ENCODE measurements at regions not wholly inside any gene's neighbourhood (a gene's known extent, or its start where the extent isn't known, plus 50 kb on each side); places are given as distances from the start of the nearest gene placed in this dataset.
"Not testable (repeated sequence)": the region's sequence is repeated elsewhere in the genome, so short reads cannot be mapped to it uniquely, and the experiment has no call there.

DNA sequence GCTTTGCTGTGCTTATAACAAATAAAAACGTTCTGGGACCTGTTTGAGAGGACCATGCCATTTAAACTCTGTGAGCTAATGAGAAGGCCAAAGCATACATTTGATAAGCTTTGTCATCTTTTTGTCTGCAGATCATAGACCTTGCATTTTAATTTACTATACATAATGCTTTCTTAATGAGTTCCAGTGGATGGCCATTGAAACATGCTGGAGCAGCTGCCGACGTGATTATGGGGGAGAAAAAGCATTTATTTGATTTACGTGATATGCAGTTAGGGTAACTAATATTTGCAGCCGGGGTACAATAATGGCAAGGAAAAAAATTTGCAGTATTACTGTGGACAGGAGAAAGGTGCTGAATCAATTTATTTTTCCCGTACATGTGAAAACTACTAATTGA lies 240.2 kb downstream of the FAT3 start:
- DNase-seq, result no peak
- Histone ChIP-seq H3K9me3 (no peaks in the 10 kb centered on the region), H3K4me1 (no peaks in the 10 kb centered on the region), H3K36me3 (no peaks in the 10 kb centered on the region), H3K27ac (no peak overlapping the region), H3K27me3 (no peaks in the 10 kb centered on the region), H3K4me3 (no peak overlapping the region)
- intact Hi-C loops (cut with DNase I), result no loop called here
- TF ChIP-seq, protein P1, sequence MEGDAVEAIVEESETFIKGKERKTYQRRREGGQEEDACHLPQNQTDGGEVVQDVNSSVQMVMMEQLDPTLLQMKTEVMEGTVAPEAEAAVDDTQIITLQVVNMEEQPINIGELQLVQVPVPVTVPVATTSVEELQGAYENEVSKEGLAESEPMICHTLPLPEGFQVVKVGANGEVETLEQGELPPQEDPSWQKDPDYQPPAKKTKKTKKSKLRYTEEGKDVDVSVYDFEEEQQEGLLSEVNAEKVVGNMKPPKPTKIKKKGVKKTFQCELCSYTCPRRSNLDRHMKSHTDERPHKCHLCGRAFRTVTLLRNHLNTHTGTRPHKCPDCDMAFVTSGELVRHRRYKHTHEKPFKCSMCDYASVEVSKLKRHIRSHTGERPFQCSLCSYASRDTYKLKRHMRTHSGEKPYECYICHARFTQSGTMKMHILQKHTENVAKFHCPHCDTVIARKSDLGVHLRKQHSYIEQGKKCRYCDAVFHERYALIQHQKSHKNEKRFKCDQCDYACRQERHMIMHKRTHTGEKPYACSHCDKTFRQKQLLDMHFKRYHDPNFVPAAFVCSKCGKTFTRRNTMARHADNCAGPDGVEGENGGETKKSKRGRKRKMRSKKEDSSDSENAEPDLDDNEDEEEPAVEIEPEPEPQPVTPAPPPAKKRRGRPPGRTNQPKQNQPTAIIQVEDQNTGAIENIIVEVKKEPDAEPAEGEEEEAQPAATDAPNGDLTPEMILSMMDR (IDR thresholded peaks at IDR 0.05), result no peak
- WGBS, 2 donors, result 64 to 70% methylated on average over 6 of the region's 6 CpGs

DNA sequence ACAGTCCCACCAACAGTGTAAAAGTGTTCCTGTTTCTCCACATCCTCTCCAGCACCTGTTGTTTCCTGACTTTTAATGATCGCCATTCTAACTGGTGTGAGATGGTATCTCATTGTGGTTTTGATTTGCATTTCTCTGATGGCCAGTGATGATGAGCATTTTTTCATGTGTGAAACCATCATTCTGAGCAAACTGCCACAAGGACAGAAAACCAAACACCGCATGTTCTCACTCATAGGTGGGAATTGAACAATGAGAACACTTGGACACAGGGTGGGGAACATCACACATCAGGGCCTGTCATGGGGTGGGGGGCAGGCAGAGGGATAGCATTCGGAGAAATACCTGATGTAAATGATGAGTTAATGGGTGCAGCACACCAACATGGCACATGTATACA lies 240.8 kb downstream of the FAT3 start:
- DNase-seq; H3K4me1 ChIP-seq; H3K36me3 ChIP-seq; H3K4me3 ChIP-seq; intact Hi-C loops (cut with DNase I); H3K9me3 ChIP-seq; H3K27me3 ChIP-seq; H3K27ac ChIP-seq: not testable (repeated sequence)
- WGBS, 2 donors, result 72 to 79% methylated on average over 2 to 3 of the region's 3 CpGs

DNA sequence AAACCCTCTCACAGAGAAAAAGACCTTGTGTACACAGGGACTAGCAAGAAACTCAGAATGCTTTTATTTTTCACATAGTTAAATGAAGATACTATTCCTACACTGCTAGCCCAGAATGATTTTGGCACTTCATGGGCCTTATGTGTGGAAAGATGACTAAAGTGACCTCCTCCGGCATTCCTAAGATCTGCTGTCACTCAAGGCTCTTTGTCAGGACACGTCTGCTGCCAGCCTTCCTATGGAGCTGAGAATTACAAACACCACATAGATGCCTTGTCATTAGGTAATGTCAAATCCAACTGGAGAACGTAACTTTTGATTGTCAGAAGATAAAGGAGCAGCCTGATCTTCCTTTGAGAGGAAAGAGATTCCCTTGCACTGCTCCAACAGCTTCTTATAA lies 249.1 kb downstream of the FAT3 start:
- H3K36me3 ChIP-seq, result no peaks in the 10 kb centered on the region
- WGBS, 2 donors, result 35 to 40% methylated on average over 3 of the region's 3 CpGs
- H3K9me3 ChIP-seq, result no peaks in the 10 kb centered on the region
- no peak overlapping the region for H3K4me3 ChIP-seq
- no peaks in the 10 kb centered on the region for H3K27me3 ChIP-seq
- H3K27ac ChIP-seq, result no peak overlapping the region
- intact Hi-C loops (cut with DNase I), result no loop called here
- TF ChIP-seq, protein P1 (IDR thresholded peaks at IDR 0.05), result no peak
- no peak for TF ChIP-seq POLR2A (IDR thresholded peaks at IDR 0.05)
- H3K4me1 ChIP-seq, result no peaks in the 10 kb centered on the region
- no peak for DNase-seq

DNA sequence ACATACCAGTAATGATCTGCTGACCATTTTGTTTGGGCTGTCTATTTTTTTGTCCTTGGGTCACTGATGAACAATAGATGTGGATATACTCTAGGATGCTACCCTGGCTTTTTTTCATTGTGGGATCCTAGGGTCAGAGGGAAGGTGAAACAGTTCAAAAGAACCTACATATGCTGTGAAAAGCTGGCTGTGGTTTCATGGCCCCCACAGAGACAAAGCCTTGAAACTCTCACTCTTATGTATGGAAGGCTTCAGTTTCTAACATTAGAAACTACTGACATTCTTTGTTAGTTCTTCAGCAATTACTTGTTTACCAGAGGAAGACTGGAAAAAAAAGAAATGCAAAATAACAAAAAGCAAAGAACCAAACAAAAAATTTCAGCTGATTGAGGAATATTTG lies 250.7 kb downstream of the FAT3 start:
- DNase-seq, result no peak
- TF ChIP-seq, protein P1 (IDR thresholded peaks at IDR 0.05), result no peak
- no peak for TF ChIP-seq POLR2A (IDR thresholded peaks at IDR 0.05)
- no peaks in the 10 kb centered on the region for H3K9me3 ChIP-seq
- no peaks in the 10 kb centered on the region for H3K27me3 ChIP-seq
- no peak overlapping the region for H3K27ac ChIP-seq
- H3K4me3 ChIP-seq, result no peak overlapping the region
- intact Hi-C loops (cut with DNase I), result no loop called here
- no peaks in the 10 kb centered on the region for H3K36me3 ChIP-seq
- no peaks in the 10 kb centered on the region for H3K4me1 ChIP-seq

DNA sequence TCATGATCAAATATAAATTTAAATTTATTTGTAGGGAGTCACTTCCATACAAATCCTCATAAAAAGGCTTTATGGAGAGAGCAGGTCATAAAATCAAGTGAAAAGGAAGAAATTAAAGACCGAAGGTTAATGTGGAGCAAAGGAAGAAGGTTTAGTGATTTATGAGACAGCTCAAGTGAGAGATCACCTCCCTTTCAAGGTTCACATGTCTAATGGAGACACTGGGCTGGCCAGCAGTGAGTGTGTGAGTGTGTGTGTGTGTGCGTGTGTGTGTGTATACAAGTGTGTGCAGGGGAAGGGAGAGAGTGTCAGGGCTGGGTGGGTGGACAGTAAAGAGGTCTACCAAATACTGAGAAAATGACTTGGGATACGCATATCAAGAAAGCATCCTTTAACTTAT lies 251.2 kb downstream of the FAT3 start:
- TF ChIP-seq POLR2A (IDR thresholded peaks at IDR 0.05), result no peak
- TF ChIP-seq, protein P1 (IDR thresholded peaks at IDR 0.05), result no peak
- no peak for DNase-seq
- Histone ChIP-seq H3K36me3 (no peaks in the 10 kb centered on the region), H3K9me3 (no peaks in the 10 kb centered on the region), H3K27ac (no peak overlapping the region), H3K4me1 (no peaks in the 10 kb centered on the region), H3K27me3 (no peaks in the 10 kb centered on the region), H3K4me3 (no peak overlapping the region)
- 83 to 87% methylated on average over 3 of the region's 3 CpGs for WGBS, 2 donors
- intact Hi-C loops (cut with DNase I), result no loop called here

DNA sequence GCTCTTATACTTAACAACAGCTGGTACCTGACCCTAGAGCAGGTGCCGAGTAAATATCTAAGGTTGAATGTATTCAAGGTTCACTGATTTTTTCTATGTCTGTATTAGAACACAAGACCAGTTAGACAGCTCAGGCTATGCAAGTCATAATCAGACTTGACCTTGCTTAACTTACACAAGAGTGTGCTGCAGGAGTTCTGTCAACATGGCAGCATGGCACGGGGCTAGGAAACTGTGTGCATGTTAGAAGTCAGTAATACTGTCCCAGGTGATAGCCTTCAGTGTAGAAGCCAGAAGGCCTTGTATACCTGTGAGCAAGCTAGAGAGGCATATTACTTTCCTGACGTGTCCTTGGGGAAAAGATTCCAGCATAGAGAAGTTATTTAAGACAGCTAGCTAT lies 253.1 kb downstream of the FAT3 start:
- DNase-seq, result no peak
- Histone ChIP-seq H3K9me3 (no peaks in the 10 kb centered on the region), H3K27me3 (no peaks in the 10 kb centered on the region), H3K4me3 (no peak overlapping the region), H3K27ac (no peak overlapping the region), H3K4me1 (no peaks in the 10 kb centered on the region), H3K36me3 (no peaks in the 10 kb centered on the region)
- no peak for TF ChIP-seq POLR2A (IDR thresholded peaks at IDR 0.05)
- TF ChIP-seq, protein P1 (IDR thresholded peaks at IDR 0.05), result no peak
- intact Hi-C loops (cut with DNase I), result no loop called here
- 54 to 79% methylated on average over 3 of the region's 3 CpGs for WGBS, 2 donors

Measured in esophagus squamous epithelium (tissue), 5 donors.